ENCODE measurements at regions not wholly inside any gene's neighbourhood (a gene's known extent, or its start where the extent isn't known, plus 50 kb on each side); places are given as distances from the start of the nearest gene placed in this dataset.

DNA sequence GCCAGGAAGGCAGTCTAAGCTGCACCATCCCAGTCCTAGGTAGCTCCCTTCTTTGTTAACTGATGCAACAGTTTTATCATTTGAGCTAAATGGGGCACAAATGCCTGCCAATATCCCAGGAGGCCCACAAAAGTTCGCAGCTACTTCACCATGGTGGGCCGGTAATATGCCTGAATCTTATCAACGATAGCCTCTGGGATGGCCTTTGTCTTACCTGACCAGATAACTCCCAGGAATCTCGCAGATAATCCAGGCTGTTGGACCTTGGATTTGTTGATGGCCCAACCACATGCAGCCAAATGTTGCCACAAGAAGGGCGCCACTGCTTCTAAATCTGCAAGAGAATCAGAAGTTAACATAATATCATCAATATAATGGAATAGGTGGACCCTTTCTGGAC, 83.8 kb upstream of the ATP10B start:
- DNase-seq = no peak

DNA sequence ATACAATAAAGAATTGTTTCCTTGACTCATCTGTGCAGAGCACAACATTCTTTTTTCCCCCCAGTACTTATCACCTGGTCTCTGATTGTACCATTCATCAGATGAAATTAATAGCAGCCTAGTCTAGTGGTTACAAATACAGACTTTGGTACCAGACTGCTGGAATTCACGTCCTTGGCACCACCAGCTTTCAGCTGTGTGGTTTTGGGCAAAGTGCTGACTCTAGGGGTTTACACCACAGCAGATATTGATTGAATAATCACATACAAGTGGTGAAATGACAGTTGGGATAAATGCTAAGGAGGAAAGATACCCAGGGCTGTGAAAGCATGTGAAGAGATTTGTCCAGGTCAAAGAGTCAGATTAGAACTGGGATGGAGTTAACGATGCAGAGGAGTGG, 79.3 kb upstream of the ATP10B start:
- TF ChIP-seq GATA1 (IDR thresholded peaks at IDR 0.05; ENCODE audit: low read depth, low read length) (no peak), POLR2A (IDR thresholded peaks at IDR 0.05; ENCODE audit: low read length) (no peak)
- DNase-seq = no peak

More for the DNA sequence above, 83.8 kb upstream of the ATP10B start:
- no peak for TF ChIP-seq GATA1 (IDR thresholded peaks at IDR 0.05; ENCODE audit: low read depth, low read length)
- TF ChIP-seq POLR2A (IDR thresholded peaks at IDR 0.05; ENCODE audit: low read length) = no peak

DNA sequence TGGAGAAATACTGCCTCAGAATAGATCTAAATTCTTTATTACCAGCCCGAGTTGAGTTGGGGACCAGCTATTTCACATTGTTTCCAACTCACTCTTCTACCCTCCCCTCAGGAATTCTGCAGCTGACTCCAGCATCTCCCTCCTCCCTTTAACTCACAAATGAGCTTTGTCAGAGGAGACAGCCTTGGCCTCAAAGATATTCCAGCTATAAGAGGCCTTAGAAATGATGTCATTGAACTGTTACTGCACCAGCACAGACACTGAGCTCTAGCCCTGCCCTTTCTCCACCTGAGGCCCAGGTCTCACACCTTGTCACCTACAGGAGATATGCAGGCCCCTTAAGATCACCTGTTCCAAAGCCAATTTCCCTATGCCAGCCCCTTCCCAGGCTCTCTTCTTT, 78.4 kb upstream of the ATP10B start:
- no peak for DNase-seq
- TF ChIP-seq GATA1 (IDR thresholded peaks at IDR 0.05; ENCODE audit: low read depth, low read length) = no peak
- no peak for TF ChIP-seq POLR2A (IDR thresholded peaks at IDR 0.05; ENCODE audit: low read length)

DNA sequence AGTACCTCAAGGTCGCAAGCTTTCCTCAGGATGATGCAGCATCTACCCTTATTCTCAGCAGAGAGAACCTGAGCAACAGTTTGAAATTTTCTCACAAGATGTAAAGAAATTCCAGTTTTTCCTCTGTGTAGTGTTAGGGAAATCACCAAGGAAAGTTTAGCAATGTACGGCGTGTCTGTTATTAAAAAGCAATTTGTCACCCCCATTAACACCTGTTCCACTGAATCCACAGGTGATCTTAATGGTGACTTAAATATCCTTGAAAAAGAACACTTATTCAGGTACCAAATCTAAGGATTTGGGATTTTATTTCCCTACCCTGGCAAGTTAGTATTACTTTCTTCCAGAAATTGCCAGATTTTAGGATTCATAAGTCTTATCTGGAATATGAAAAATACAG, 77.9 kb upstream of the ATP10B start:
- TF ChIP-seq POLR2A (IDR thresholded peaks at IDR 0.05; ENCODE audit: low read length) (no peak), GATA1 (IDR thresholded peaks at IDR 0.05; ENCODE audit: low read depth, low read length) (no peak)

DNA sequence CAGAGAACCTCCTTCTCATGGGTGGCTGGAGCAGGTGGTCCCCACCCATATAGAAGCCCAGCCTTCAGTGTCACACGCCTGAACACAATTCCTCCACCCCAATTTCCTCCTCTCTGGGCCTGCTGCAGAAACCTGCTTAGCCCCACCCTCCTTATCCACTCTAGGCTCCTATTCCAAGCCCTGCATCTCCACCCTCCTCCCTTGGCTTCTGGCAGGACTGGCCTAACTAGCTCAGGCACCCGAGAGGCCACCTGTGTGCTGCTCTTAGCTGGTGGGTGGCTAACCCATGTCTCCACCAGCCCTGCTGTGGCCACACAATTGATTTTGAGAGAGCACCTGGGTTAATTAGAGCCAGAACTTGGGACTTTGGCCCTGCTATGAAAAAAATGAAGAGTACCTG, 77.3 kb upstream of the ATP10B start:
- DNase-seq = no peak
- no peak for TF ChIP-seq POLR2A (IDR thresholded peaks at IDR 0.05; ENCODE audit: low read length)
- TF ChIP-seq GATA1 (IDR thresholded peaks at IDR 0.05; ENCODE audit: low read depth, low read length) = no peak

More for the DNA sequence above, 77.9 kb upstream of the ATP10B start:
- DNase-seq = no peak

DNA sequence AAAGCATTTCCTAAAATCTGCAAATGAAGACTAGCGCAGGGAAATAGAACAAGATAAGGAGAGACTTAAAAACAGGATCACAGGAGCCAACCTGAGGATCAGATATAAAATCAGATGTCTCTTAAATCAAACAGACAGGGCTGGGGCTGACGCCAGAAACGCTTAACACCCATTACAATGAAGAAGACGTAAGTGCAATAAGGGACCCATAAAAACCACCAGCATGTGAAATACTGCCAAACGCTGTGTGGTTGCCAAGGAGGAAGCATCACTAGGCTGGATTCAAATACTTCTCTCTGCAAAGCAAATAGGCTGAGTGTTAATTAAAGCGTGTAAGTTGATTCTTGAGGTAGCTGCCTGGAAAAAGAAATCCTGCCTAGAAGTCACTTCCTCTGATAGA, 74.4 kb upstream of the ATP10B start:
- TF ChIP-seq GATA1 (IDR thresholded peaks at IDR 0.05; ENCODE audit: low read depth, low read length) (no peak), POLR2A (IDR thresholded peaks at IDR 0.05; ENCODE audit: low read length) (no peak)
- no peak for DNase-seq

DNA sequence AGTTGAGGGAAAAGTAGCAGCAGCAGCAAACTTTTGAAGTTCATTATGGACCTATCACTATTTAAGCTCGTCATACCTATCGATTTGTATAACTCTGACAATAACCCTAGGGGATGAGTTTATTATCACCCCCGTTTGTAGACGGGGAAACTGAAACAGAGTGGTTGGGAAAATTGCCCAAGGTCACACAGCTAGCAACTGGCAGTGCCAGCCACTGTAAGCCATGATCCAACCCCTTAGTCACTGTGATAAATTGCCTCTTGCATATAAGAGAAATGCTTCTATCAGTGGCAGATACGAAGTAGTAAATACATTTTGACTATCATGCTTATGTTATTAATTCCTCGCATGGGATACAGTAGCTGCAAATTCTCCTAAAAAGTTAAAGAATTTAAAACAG, 73.3 kb upstream of the ATP10B start:
- no peak for DNase-seq
- TF ChIP-seq GATA1 (IDR thresholded peaks at IDR 0.05; ENCODE audit: low read depth, low read length) (no peak), POLR2A (IDR thresholded peaks at IDR 0.05; ENCODE audit: low read length) (no peak)

DNA sequence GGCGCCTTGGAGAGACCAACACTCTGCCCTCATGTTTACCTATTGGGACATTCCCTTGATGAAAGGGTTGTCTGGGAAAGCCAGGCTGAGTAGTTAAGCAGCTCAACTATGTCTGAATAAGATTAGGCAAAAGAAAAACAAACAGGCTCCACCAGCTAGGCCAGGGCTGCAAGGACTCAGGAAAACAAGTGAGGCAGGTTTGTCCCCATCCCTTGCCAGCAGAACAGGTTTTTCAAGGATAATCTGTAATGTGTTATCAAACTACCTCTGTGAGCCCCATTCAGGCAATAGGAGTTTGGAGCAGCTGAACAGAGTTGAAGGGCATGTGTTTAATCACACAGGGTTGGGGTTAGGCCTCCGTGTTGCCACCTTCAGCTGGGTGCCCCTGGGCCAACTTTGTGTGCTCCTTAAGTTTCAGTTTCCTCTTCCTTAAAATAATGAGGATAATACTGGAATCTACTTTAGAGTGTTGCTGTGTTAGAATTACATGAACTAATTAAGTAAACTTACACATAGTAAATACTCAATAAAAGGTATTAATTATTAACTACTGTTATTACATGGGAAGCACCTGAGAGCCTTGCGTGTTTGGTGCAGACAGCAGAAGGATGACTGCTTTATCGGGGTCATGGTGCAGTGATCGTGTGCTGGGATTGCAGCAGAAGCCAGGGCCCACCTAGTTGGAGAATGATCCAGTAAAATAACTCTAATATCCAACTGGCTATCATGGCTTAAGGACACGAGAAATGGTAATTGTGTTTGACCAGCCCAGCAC, 72.1 kb upstream of the ATP10B start:
- no peak for DNase-seq
- TF ChIP-seq POLR2A (IDR thresholded peaks at IDR 0.05; ENCODE audit: low read length) = no peak
- no peak for TF ChIP-seq GATA1 (IDR thresholded peaks at IDR 0.05; ENCODE audit: low read depth, low read length)

DNA sequence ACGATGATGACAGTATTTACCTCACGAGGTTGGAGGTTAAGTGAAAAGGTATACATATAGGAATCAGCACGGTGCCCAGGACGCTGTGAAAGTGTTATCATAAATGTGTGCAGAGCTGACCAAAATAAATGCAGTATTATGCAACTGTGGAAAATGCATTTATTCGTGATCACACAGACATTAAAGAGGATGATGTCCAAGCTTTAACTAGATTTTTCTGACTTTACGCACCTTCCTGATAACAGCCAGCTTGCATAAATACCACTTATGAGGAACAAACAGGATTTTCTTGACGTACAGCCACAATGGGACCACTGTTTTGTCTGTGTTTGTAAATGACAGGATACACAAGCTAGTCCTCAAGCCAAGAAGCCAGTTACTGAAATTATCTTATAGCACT, 71.4 kb upstream of the ATP10B start:
- no peak for TF ChIP-seq GATA1 (IDR thresholded peaks at IDR 0.05; ENCODE audit: low read depth, low read length)
- no peak for TF ChIP-seq POLR2A (IDR thresholded peaks at IDR 0.05; ENCODE audit: low read length)
- no peak for DNase-seq

DNA sequence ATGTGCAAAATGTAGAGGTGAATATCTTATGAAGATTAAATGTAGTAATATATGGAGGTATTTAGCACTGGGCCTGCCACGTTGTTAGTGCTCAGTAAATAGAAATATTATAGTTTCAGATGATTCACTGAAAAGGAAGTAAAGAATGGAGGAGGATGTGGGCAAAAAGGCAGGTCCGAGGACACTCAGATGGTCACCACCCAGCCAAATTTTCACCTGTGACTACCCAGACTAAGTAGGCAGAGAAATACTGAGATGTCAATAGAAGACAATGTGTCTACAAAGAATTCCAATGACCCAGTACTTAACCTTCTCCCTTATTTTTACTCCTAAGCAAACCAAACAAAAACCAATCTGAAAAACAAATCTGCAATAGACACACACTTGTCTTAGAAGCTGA, 70.3 kb upstream of the ATP10B start:
- TF ChIP-seq GATA1 (IDR thresholded peaks at IDR 0.05; ENCODE audit: low read depth, low read length) = no peak
- TF ChIP-seq POLR2A (IDR thresholded peaks at IDR 0.05; ENCODE audit: low read length) = no peak

DNA sequence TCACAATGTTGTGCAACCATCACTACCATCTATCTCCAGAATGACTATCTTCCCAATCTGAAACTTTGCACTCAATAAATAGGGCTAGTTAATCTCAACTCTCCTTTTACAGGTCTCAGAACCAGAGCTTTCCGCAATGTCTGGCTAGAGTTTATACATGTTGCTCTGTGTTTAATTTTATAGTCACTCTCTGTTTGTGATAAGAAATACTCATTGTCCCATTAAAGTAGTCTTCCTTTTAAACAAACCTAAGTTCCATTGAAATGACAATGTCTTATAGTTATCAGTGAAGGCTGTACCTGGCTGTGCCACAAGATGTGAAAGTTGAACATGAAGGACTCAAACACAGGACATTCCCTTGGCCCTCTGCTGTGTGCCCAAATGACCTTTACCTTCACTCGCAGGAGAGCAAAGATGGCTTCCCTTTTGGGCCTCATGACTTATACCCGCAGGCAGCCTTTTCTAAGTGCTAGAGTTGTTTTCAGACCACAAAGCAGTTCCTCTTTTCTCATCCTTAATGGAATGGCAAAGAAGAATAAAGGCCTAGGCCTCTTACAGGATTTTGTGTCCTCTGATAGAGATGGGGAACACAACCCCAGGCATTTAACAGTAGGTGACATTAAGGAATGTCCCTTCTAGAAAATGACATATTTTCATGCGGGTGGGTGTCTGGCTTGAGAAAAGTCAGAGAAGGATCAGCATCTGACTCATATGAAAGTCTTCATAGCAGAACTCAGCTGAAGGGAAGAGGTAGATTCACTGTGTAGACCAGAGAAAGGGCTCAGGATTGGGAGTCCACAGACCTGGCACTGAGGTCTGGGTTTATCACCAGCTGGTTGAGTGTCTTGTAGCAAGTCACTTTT, 69.6 kb upstream of the ATP10B start:
- no peak for TF ChIP-seq GATA1 (IDR thresholded peaks at IDR 0.05; ENCODE audit: low read depth, low read length)
- no peak for TF ChIP-seq POLR2A (IDR thresholded peaks at IDR 0.05; ENCODE audit: low read length)
- DNase-seq = no peak

More for the DNA sequence above, 70.3 kb upstream of the ATP10B start:
- DNase-seq = no peak

DNA sequence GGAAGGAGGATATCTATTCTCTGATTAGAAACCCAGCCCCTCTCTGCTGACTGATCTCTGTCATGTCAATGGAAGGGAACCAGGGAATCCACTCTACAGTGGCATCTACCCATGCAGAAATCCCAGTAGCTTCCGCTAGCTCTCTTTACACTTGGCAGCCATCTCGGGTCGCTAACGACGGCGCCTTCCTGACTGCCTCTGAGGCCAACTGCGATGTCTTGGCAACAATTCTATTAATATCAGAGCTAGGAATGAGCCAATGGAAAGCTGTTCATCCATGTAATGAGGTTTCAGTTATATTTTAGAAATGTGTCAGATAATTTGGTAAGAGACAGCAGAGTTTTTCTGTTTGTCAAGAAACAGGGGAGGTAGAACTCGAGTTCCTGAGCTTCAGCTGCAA, 67.6 kb upstream of the ATP10B start:
- no peak for DNase-seq
- no peak for TF ChIP-seq GATA1 (IDR thresholded peaks at IDR 0.05; ENCODE audit: low read depth, low read length)
- no peak for TF ChIP-seq POLR2A (IDR thresholded peaks at IDR 0.05; ENCODE audit: low read length)

DNA sequence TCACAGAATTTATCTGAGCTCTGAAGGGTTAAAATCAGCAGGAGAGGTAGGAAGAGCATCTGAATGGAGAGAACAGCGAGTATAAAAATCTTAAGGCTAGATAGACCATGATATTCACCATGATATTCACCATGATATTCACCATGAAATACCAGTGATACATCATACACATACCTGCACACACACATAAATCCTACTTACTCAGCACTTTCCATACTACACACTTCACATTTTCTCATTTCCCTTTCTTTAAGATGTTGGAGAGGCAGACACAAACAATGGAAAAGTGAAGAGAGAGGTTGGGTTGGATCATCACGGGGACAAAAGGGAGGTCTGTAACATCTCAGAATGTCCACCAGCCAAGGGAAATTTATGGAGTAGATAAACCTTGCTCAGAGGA, 66.4 kb upstream of the ATP10B start:
- TF ChIP-seq POLR2A (IDR thresholded peaks at IDR 0.05; ENCODE audit: low read length) = no peak
- no peak for TF ChIP-seq GATA1 (IDR thresholded peaks at IDR 0.05; ENCODE audit: low read depth, low read length)

DNA sequence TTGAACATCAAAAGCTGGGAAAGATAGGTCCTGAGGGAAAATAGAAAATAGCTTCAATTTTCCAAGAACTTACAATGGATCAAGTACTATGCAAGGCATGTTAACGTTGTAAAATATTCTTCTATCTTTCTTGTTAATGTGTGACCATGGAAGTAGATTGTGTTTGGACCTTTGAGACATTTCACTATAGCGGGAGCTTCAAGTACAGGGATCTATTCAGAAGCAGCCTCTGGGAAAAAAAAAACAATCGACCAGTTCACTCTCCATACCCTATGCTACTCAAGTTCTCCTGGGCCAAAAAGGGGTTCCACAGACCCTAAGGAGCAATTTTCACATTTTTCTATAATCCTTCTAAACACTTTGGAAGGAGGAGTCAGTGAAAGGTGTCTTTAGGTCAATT, 54.1 kb upstream of the ATP10B start:
- DNase-seq = no peak
- TF ChIP-seq GATA1 (IDR thresholded peaks at IDR 0.05; ENCODE audit: low read depth, low read length) (no peak), POLR2A (IDR thresholded peaks at IDR 0.05; ENCODE audit: low read length) (no peak)

More for the DNA sequence above, 66.4 kb upstream of the ATP10B start:
- DNase-seq = no peak

Data from erythroblast (primary cell).